ENCODE measurements at regions not wholly inside any gene's neighbourhood (a gene's known extent, or its start where the extent isn't known, plus 50 kb on each side); places are given as distances from the start of the nearest gene placed in this dataset.

DNA sequence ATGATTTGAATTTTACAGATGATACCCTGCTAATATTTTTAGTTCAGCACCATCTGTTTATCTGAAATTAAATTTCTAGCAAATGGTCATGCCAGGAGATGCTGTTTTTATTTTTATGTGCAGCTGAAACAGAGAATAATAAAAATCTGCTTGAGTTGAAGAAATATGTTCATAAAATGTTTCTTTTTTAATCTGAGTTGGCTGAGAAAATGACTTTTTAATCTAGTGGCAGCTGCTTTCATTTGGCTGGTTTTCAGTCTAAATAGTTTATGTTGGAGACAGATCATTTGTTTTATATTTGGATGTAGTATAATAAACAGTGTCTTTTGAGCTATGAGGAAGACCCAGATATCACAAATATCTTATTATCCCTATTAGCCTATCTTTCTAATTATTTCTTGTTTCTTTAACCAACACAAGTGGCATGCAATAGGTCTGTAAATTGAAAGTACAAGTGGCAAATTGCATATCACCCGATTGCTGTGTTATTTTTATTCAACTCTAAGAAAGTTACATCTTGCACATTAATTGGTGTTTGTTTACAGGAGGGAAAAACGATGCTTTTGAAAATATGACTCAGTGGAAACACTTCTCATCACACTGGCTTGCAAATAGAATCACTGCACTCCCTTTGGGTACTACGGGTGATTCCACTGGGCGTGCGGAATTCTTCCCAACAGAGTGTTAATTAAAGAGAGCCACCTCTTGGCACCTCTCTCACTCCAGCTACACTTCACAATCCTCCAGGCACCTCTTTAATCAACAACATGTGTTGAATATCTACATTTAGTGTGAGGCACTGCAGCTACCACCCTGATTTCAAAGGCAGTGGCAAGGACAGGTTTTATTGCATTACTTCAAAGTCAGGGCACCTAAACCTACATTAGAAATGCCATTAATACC is 51.7 kb upstream of the AP1S2 start:
- ATAC-seq (no peak), DNase-seq (ENCODE audit: low read depth, low spot score) (no peak)
- Histone ChIP-seq H3K27ac (ENCODE audit: low read length) (no peak overlapping the region), H3K36me3 (ENCODE audit: control insufficient read depth, insufficient read depth, low read length) (no peaks in the 10 kb centered on the region), H3K9me3 (ENCODE audit: control insufficient read depth, insufficient read depth, low read depth, low read length) (no peaks in the 10 kb centered on the region), H3K4me3 (ENCODE audit: low read depth in 2 of 2, low read length in 2 of 2) (no peak overlapping the region), H3K27me3 (ENCODE audit: control insufficient read depth, insufficient read depth, low read length) (no peaks in the 10 kb centered on the region), H3K4me1 (ENCODE audit: control insufficient read depth, insufficient read depth, low read length) (no peaks in the 10 kb centered on the region)
- ChIA-PET POLR2A (no interaction called here), CTCF (no interaction called here)
- intact Hi-C loops (cut with micrococcal nuclease; ENCODE audit: unreplicated experiment) (no loop called here), in situ Hi-C loops (cut with HindIII; ENCODE audit: low pct_unique_long_range_greater_than_20kb, low sequenced_read_pairs) (no loop called here)
- no peak for TF ChIP-seq POLR2AphosphoS5 (IDR thresholded peaks at IDR 0.05; ENCODE audit: low read depth, low read length)
- TF ChIP-seq, protein P1, sequence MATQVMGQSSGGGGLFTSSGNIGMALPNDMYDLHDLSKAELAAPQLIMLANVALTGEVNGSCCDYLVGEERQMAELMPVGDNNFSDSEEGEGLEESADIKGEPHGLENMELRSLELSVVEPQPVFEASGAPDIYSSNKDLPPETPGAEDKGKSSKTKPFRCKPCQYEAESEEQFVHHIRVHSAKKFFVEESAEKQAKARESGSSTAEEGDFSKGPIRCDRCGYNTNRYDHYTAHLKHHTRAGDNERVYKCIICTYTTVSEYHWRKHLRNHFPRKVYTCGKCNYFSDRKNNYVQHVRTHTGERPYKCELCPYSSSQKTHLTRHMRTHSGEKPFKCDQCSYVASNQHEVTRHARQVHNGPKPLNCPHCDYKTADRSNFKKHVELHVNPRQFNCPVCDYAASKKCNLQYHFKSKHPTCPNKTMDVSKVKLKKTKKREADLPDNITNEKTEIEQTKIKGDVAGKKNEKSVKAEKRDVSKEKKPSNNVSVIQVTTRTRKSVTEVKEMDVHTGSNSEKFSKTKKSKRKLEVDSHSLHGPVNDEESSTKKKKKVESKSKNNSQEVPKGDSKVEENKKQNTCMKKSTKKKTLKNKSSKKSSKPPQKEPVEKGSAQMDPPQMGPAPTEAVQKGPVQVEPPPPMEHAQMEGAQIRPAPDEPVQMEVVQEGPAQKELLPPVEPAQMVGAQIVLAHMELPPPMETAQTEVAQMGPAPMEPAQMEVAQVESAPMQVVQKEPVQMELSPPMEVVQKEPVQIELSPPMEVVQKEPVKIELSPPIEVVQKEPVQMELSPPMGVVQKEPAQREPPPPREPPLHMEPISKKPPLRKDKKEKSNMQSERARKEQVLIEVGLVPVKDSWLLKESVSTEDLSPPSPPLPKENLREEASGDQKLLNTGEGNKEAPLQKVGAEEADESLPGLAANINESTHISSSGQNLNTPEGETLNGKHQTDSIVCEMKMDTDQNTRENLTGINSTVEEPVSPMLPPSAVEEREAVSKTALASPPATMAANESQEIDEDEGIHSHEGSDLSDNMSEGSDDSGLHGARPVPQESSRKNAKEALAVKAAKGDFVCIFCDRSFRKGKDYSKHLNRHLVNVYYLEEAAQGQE (IDR thresholded peaks at IDR 0.05; ENCODE audit: insufficient read depth in 1 of 2, low read depth in 2 of 2, low read length in 1 of 2), result no peak
- TF ChIP-seq SIN3A (IDR thresholded peaks at IDR 0.05; ENCODE audit: borderline replicate concordance, insufficient read depth, low read depth, low read length), result no peak
- no peak for TF ChIP-seq TCF7L2 (IDR thresholded peaks at IDR 0.05; ENCODE audit: low read depth, low read length)
- TF ChIP-seq, protein P2, sequence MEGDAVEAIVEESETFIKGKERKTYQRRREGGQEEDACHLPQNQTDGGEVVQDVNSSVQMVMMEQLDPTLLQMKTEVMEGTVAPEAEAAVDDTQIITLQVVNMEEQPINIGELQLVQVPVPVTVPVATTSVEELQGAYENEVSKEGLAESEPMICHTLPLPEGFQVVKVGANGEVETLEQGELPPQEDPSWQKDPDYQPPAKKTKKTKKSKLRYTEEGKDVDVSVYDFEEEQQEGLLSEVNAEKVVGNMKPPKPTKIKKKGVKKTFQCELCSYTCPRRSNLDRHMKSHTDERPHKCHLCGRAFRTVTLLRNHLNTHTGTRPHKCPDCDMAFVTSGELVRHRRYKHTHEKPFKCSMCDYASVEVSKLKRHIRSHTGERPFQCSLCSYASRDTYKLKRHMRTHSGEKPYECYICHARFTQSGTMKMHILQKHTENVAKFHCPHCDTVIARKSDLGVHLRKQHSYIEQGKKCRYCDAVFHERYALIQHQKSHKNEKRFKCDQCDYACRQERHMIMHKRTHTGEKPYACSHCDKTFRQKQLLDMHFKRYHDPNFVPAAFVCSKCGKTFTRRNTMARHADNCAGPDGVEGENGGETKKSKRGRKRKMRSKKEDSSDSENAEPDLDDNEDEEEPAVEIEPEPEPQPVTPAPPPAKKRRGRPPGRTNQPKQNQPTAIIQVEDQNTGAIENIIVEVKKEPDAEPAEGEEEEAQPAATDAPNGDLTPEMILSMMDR (IDR thresholded peaks at IDR 0.05), result no peak
- BruUV-seq (replicated peaks), result no TSS peak

Measured in Panc1 (cell line).